ENCODE measurements at regions not wholly inside any gene's neighbourhood (a gene's known extent, or its start where the extent isn't known, plus 50 kb on each side); places are given as distances from the start of the nearest gene placed in this dataset.
"Not testable (repeated sequence)": the region's sequence is repeated elsewhere in the genome, so short reads cannot be mapped to it uniquely, and the experiment has no call there.

DNA sequence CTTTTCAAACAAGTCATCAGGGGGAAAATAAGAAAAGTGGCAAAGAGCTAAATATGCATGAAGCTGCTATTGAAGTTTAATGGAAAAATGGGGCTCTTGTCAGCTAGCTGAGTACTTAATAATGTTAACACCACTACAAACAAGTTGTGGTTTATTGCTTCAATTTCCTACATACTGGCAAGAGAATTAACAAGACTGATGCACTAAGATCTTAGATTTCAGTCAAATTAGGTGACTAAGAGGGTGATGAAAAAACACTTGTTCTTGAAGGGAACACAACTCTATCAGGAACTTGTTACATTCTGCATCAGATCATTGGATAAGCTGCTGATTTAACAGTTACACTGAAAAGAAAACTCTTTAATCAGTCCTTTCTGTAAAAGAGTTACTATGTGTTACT lies 234.6 kb upstream of the AFF2 start:
- DNase-seq: no peak

GRCh38 chrX:148268673-148269072 lies 231.7 kb upstream of the AFF2 start:
- no peak for DNase-seq

GRCh38 chrX:148269513-148269912 lies 230.9 kb upstream of the AFF2 start:
- DNase-seq: no peak

DNA sequence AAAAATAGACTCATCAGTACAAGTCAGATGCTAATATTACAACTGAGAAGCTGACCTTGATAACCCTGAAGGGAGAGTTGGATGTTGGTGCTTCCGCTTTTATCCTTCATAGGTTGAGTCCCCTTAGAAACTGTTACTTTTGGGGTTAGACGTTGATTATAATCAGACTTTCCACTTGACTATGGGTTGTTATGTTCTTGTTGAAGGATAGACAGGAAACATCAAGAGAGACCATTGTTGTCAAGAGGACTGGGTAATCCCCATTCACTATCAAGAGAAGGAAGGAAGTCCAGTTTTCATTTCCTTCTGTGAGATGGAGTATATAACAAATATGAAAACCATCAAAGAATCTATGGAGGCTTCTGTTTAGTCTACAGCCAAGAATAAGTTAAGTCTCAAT lies 229.9 kb upstream of the AFF2 start:
- DNase-seq: no peak

GRCh38 chrX:148271263-148271662 lies 229.2 kb upstream of the AFF2 start:
- DNase-seq: no peak

DNA sequence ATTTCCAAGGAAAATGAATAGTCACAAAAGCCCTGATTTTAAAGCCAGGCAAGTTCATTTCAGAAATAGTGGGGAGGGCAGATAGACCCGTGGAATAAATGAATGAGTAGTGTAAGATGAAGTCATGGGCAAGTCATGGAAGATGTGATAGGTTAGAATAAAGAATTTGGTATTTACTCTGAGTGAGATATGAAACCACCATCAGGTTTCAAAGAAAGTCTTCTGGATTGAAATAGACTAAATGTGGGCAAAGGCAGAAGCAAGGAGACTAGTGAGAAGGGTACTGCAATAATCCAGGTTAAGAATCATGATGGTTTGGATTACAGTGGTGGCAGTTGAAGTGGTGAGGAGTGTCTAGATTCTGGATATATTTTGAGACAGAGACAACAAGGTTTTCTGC lies 218.5 kb upstream of the AFF2 start:
- DNase-seq: no peak

- no peak for DNase-seq
Measured at GRCh38 chrX:148282504-148282903, 217.9 kb upstream of the AFF2 start.

DNA sequence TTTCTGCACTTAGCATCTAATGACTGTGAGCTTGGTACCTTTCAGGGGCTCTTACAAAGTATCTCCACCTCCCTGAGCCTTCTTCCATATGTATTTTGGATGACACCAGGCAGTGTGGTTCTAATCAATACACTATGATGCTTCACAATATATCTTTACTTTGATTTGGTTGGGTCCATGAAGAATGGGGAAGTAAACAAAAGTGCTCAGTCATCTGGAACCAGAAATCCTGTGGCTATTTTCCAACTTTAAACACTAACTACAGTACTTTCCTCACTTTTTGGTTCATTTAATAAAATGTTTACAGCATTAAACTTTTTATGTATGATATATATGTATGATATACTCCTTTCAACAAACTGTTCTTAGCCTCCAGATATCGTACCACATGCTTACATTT lies 216.4 kb upstream of the AFF2 start:
- DNase-seq: no peak

GRCh38 chrX:148284821-148285220 lies 215.6 kb upstream of the AFF2 start:
- no peak for DNase-seq

DNA sequence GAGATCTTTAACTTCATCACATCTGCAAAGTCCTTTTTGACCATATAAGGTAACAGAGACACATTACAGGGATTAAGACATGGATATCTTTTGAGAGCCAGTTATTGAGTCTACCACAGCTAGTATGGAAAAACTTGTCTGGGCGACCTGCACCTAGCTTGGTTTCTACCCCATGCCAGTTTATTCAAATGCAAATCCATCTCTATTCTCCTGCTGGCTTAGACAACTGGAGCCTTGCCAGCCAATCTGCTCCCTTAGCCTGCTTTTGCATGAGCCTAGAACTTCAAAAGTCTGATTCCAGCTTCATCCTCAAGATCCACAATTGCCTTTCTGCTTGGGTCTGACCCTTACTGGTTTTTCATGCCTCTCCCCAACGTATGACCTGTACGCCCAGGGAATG lies 212.0 kb upstream of the AFF2 start:
- DNase-seq: no peak

DNA sequence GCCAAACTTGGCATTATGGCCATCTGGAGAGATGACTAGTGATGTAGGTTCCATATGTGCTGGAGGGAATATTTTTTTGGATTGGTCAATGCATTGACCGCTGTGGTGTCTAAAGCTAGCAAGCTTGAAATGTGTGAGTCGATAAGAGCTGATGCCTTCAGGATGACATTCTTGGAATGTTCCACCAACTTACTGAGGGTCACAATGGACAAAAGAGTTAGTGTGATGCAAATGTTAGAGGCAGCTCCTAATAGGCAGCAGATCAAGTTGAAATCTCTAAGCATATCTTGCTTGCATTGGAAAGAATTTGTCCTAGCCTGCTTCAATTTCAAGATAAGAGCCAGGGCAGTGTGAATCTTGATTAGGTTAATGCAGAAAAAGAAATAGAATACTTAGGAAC lies 210.4 kb upstream of the AFF2 start:
- no peak for DNase-seq

DNA sequence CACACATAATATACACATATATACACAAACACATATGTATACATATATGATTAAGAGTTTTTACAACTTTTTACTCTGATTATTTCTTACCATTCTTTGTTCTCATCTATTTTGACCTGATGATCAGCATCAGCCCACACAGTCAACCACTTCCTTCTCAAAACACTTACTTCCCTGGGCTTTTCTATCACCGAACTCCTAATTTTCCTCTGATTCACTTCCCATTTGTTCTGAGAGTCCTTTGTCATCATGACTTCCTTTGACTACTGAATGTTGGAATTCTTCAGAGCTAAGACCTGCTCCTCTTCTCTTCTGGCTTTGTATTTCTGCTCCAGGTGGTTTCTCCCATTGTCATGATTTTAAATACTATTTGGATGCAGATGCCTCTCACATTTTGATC lies 209.5 kb upstream of the AFF2 start:
- DNase-seq: no peak

DNA sequence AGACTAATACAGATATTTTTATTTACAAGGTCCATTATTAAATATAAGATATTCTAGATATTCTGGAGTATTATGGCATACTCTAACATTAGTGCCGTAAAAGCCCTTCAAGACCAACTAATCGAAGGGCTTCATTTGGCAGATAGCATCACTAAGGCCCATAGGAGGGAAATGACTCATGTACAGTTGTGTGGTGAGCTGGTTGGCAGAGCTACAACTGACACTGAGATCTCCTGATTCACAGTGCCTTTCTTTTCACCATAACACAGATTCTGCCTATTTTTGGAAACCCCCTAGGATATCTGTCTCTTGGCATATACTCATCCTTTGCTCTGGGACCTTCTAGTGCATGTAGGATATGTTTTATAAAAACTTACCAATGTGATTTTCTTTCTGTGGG lies 201.7 kb upstream of the AFF2 start:
- DNase-seq: no peak

- not testable (repeated sequence) for DNase-seq
Measured at GRCh38 chrX:148305214-148305613, 195.2 kb upstream of the AFF2 start.

DNA sequence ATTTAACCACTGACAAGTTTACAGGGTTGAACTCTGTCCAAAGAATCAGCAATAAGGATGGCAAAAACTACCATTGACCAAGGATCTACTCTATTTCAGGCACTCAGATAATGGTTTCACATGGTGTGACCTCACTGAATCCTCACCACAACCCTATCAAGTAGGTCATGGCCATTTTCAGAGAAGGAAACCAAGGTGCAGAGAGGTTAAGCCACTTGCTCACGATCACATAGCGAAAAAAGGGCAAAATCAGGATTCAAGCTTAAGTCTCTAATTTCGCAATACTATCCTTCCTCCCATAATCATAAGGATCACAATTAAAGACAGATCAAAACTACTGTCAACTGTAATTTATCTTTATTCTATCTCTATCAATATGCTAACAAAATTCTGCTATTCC lies 191.0 kb upstream of the AFF2 start:
- no peak for DNase-seq

- no peak for DNase-seq
Measured at GRCh38 chrX:148310426-148311165, 189.8 kb upstream of the AFF2 start.

DNA sequence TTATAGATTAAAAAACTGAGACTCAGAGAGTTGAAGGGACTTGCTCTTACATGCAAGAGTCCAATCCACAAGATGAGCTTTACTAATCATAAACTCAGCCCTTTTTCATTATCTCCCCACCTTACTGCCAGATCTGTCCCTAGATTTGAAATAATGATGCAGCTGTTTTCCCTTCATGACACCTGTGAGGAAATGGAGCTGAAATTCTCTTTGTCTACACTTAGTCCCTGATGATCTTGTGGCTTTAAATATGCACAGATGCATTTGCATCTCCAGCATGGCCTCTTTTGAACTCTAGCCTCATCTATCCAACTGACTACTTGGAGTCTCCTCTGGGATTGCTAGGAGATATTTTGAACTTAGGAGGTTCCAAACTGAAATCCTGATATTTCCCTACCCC lies 188.9 kb upstream of the AFF2 start:
- no peak for DNase-seq

DNA sequence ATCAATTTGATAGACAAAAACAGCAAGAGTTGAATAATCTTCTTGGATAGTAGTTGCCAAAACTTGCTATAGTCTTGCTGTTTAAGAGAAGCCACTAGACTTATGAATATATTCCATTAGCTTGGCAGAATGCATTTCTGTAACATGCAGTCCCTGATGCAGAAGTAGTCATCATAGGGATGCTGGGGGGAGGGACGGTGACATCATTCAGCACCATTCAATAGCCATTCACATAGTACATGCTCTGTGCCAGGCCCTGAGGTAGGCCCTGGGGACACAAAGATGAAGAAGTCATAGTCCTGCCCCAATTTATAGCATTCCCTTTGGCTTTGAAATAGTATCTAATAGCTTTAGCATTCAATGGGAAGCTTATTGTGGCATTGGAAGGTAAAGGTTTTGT lies 185.5 kb upstream of the AFF2 start:
- no peak for DNase-seq

GRCh38 chrX:148316446-148316845 lies 184.0 kb upstream of the AFF2 start:
- DNase-seq: no peak

DNA sequence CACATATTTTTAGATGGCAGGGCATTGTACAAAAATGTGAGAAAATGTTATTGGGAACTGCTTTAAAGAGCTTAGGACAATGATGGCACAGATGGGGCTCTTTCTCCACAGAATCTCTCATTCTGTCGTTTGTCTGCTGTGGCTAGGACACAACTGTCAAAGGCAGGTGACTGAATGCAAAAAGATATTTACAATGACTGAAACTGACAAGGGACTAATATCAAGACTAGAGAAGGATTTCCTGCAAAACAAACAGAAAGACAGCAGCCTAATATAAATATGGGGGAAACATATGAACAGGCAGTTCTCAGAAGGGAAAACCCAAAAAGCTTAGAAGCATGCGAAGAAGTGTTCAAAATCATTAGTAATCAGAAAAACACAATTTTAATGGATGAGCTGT lies 177.5 kb upstream of the AFF2 start:
- DNase-seq: no peak

- no peak for DNase-seq
Measured at GRCh38 chrX:148333989-148334388, 166.4 kb upstream of the AFF2 start.

DNA sequence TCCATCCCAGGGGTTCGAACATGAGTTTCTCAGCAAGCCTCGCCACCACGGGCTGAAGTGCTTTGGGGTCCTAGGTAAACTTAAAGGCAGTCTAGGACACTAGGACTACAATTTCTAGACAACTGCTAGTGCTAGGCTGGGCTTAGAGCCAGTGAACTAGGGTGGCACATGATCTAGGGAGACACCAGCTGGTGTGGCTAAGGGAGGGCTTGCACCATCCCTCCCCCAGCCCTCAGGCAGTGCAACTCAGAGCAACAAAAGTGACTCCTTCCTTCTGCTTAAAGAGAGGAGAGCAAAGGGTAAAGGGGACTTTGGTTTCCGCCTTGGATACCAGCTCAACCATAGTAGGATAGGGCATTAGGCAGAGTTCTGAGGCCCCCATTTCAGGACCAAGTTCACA lies 162.5 kb upstream of the AFF2 start:
- DNase-seq: no peak

GRCh38 chrX:148354916-148355315 lies 145.5 kb upstream of the AFF2 start:
- no peak for DNase-seq

GRCh38 chrX:148361641-148362040 lies 138.8 kb upstream of the AFF2 start:
- no peak for DNase-seq

Measured in right lung (tissue), 2 donors.